GM19328 (cell line): ENCODE measurements at regions not wholly inside any gene's neighbourhood (a gene's known extent, or its start where the extent isn't known, plus 50 kb on each side); places are given as distances from the start of the nearest gene placed in this dataset.

ENCODE experiments used
- ATAC-seq: cut with Tn5 transposase; IDR thresholded peaks from one replicate; pipeline ENCODE4 v1.9.1; 2021; ENCODE audit warnings: mild to moderate bottlenecking, moderate library complexity; ENCODE audit not compliant: unreplicated experiment

GRCh38 chr6:81831274-81831673 is 78.8 kb upstream of the TENT5A start:
- ATAC-seq, result no peak

DNA sequence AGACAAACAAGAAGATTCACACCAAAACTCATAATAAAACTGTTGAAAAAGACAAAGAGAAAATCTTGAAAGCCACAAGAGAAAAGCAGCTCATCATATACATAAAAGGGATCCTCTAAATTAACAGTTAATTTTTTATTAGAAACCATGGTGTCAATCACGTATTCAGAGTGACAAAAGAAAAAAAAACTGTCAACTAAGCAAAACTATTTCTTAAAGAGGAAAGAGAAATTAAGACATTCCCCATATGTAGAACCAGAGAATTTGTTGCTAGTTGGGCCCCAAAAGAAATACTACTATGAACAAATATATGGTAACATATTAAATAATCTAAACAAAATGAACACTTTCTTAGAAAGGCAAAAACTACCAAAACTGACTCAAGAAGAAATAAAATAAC is 74.3 kb upstream of the TENT5A start:
- ATAC-seq, result no peak

- no peak for ATAC-seq
Observed at GRCh38 chr6:81822568-81822967, 70.1 kb upstream of the TENT5A start.

DNA sequence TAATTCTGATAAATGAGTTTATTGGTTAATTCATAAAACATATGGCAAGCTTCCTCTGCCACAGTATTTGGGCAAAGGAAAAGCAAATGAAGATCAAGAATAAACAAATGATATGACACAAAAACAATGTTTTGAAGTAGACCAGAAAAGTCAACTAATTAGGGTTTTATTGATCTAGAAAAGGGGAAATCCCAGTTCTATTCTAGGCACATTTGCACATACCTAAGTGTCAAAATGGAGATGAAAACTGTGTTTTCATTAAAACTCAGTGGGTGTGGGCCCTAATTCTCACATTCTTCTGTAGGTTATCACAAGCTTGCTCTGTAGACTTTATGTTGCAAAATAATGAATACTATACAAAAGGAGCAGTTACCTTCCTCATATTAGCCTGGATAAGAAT is 69.0 kb upstream of the TENT5A start:
- ATAC-seq, result no peak

GRCh38 chr6:81820980-81821379 is 68.5 kb upstream of the TENT5A start:
- no peak for ATAC-seq

- no peak for ATAC-seq
Observed at GRCh38 chr6:81820422-81820821, 67.9 kb upstream of the TENT5A start.

DNA sequence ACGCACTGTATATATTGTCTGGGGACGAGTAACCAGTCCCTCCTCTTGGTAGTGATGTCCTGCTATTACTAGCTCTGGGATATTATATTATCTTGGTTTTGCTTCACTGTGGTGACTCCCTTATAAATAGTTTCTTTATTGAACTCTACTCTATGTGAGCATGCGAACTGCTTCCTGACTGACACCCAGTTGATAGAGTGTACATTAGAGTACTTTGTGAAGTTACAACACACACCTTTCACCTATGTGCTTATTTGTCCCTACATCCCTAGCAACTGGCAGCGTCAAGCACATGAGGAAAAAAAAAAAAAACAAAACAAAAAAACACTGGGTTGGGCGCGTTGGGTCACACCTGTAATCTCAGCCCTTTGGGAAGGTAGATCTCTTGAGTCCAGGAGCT is 67.3 kb upstream of the TENT5A start:
- no peak for ATAC-seq

GRCh38 chr6:81818901-81819361 is 66.5 kb upstream of the TENT5A start:
- no peak for ATAC-seq

- ATAC-seq, result no peak
Observed at GRCh38 chr6:81816380-81816779, 63.9 kb upstream of the TENT5A start.

GRCh38 chr6:81814370-81815076 is 62.0 kb upstream of the TENT5A start:
- ATAC-seq, result no peak

- ATAC-seq, result no peak
Observed at GRCh38 chr6:81813305-81813704, 60.8 kb upstream of the TENT5A start.

- ATAC-seq, result no peak
Observed at GRCh38 chr6:81812401-81812800, 59.9 kb upstream of the TENT5A start.

GRCh38 chr6:81808851-81809570 is 56.5 kb upstream of the TENT5A start:
- ATAC-seq, result no peak

DNA sequence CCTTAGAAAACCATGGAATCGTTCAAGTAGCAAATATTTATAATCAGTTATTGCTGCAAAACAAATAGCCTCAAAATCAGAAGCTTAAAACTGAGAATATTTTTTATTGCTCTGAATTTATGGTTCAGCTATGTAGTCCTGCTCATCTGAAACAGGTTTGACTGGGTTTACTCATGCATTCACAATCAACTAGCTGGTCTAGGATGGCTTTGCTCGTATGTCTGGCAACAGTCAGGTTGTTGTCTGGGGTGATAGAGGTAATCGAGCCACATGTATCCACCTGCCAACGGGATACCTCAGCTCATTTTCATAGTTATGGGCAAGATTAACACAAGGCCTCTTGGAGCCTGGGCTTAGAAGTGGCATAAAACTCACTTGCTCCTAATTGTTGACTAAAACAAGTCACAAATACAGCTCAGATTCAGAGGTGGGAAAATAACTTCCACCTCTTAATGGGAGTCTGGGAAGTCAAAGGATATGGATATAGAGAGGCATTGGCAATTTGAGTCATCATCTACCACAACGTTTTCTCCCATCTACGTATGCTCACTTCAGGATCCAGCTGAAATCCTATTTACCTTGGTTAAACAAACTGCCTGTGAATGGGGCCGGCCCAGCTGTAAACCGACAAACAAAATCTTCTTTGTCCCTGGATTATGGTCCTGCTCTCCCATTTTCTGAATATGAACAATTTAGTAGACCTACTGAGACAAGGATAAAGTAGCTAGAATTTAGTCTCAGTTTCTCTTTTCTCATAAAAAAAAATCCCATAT is 54.5 kb upstream of the TENT5A start:
- ATAC-seq, result no peak

GRCh38 chr6:81802356-81802755 is 49.9 kb upstream of the TENT5A start:
- ATAC-seq, result no peak
